AG04450 (cell line): ENCODE measurements at regions not wholly inside any gene's neighbourhood (a gene's known extent, or its start where the extent isn't known, plus 50 kb on each side); places are given as distances from the start of the nearest gene placed in this dataset.

Experiments used
- CTCF ChIA-PET: fragments of 300-600, 350-600 bp; formaldehyde crosslinking; extraction: SDS; loops from one replicate; lab custom pipeline; 2022; ENCODE audit warnings: antibody characterized with exemption, inconsistent platforms; lab: Charles Lee
- POLR2A ChIA-PET: fragments of 350-600 bp; formaldehyde crosslinking; extraction: SDS; loops from one replicate; lab custom pipeline; 2021; ENCODE audit warnings: antibody characterized with exemption, inconsistent platforms; lab: Yijun Ruan, JAX
- DNase-seq: peaks from one replicate; pipeline ENCODE4 v3.0.0-alpha.2; 2011; ENCODE audit warnings: low read depth, low spot score
- H3K27ac ChIP-seq: one replicate; pipeline ENCODE4 v1.5.1; 2012; ENCODE audit warnings: low read depth, low read length, control low read depth
- H3K27me3 ChIP-seq: one replicate; pipeline ENCODE4 v1.6.0; 2012; ENCODE audit warnings: low read length; ENCODE audit not compliant: control insufficient read depth, insufficient read depth
- H3K4me3 ChIP-seq: 2 replicates; pipeline ENCODE4 v1.5.1; 2011; ENCODE audit warnings: mild to moderate bottlenecking, low read depth, low read length, control low read depth
- H3K9me3 ChIP-seq: 2 replicates; pipeline ENCODE4 v1.5.1; 2012; ENCODE audit warnings: low read length; ENCODE audit not compliant: control insufficient read depth, insufficient read depth
- CTCF ChIP-seq: IDR thresholded peaks from 2 replicates; pipeline ENCODE4 v1.5.1; 2011; ENCODE audit warnings: low read depth, low read length, control low read depth, inconsistent platforms

DNA sequence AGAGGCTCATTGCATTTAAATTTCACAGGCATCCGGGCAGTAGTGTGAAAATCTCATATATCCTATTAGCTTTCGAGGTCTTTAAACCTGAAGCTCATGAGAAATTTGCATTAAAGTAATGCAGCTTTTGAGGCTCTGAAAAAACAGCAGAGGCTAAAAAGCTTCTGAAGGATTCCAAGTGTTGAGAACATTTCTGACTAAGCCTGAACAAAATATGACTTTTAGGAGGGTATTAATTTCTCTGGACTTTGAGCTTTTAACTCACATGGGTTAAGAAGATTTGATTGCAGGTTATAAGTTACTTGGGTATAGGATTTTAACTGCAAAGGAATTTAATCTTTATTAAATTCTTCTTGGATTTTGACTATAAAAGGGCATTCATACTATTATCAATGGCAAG lies 743.9 kb downstream of the TLE1 start:
- ChIA-PET CTCF (no interaction called here), POLR2A (no interaction called here)
- no peak for TF ChIP-seq CTCF
- no peak overlapping the region for H3K4me3 ChIP-seq
- DNase-seq: no peak
- no peaks in the 10 kb centered on the region for H3K9me3 ChIP-seq
- no peak overlapping the region for H3K27ac ChIP-seq
- H3K27me3 ChIP-seq: no peaks in the 10 kb centered on the region

GRCh38 chr9:80937645-80938044 lies 751.7 kb downstream of the TLE1 start:
- POLR2A ChIA-PET: no interaction called here
- DNase-seq: no peak

DNA sequence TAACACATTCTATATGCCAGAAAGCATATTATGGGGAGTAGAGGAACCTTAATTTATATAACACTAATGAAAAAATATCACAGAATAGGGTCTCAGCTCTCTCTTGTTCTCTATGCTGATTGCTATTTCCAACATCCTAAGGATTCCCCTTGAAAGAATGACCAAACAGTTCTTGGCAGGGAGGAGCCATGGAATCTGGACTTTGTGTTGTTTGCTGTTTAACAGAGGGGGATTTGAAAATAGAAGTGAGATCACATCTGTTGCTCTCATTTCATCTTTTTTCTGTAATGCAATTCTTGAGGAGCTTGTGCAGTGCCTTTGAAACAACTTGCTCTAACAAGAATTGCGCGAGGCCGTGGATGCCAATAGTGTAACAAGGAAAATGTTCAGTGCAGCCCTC lies 755.3 kb downstream of the TLE1 start:
- TF ChIP-seq CTCF: no peak
- no peaks in the 10 kb centered on the region for H3K27me3 ChIP-seq
- ChIA-PET POLR2A (no interaction called here), CTCF (no interaction called here)
- no peak for DNase-seq
- H3K4me3 ChIP-seq: no peak overlapping the region
- no peak overlapping the region for H3K27ac ChIP-seq
- no peaks in the 10 kb centered on the region for H3K9me3 ChIP-seq

More at GRCh38 chr9:80937645-80938044, 751.7 kb downstream of the TLE1 start:
- no peaks in the 10 kb centered on the region for H3K9me3 ChIP-seq
- no peak overlapping the region for H3K27ac ChIP-seq
- CTCF ChIA-PET: no interaction called here
- TF ChIP-seq CTCF: no peak
- no peaks in the 10 kb centered on the region for H3K27me3 ChIP-seq
- H3K4me3 ChIP-seq: no peak overlapping the region

DNA sequence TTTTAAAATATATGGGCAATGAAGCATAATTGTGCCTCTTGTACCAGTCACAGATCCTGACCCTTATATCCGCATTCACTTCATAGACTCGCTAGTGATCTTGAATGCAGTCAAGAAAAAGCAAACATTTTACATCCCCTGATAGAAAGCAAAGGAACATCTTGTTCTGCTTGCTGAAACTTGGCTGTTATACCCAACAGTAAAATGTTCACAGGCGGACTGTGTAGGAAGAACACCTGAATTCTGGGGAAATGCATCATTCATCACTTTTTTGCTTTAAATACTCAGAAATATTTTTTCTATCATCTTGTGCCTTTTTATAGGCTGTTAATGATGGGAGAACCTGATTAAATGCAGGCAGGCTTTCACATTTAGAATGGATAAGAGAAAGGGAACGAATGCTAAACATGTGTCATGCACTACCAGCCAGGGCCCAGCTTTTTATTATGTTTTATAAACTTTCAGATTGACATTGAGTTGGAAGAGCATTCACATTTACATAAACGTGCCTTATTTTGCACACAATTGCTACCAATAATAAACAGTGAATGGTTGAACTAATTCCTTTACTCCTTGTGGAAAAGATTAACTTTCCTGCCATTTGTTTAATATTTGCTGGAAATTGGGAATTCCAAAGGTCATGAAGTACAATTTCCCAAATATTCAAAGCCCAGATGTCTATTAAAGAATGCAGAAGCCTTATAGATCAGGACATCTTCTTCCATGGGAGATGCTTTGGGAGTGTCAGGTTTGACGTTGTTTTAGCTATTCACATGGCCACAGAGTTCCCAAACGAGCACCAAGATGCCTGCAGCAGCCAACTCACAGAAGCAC lies 756.2 kb downstream of the TLE1 start:
- no peak for TF ChIP-seq CTCF
- H3K27ac ChIP-seq: no peak overlapping the region
- CTCF ChIA-PET: no interaction called here
- no peak overlapping the region for H3K4me3 ChIP-seq
- POLR2A ChIA-PET: no interaction called here
- H3K27me3 ChIP-seq: no peaks in the 10 kb centered on the region
- DNase-seq: no peak
- H3K9me3 ChIP-seq: no peaks in the 10 kb centered on the region

- H3K27me3 ChIP-seq: no peaks in the 10 kb centered on the region
- no peak for DNase-seq
- CTCF ChIA-PET: no interaction called here
- no peak for TF ChIP-seq CTCF
- POLR2A ChIA-PET: no interaction called here
- no peak overlapping the region for H3K4me3 ChIP-seq
- no peak overlapping the region for H3K27ac ChIP-seq
- no peaks in the 10 kb centered on the region; the same call in 1 of the 2 replicates for H3K9me3 ChIP-seq
These were observed 757.2 kb downstream of the TLE1 start for GRCh38 chr9:80932181-80932580.
